Effector memory CD8-positive, alpha-beta T cell (primary cell): ENCODE measurements at regions not wholly inside any gene's neighbourhood (a gene's known extent, or its start where the extent isn't known, plus 50 kb on each side); places are given as distances from the start of the nearest gene placed in this dataset.
"Not testable (repeated sequence)": the region's sequence is repeated elsewhere in the genome, so short reads cannot be mapped to it uniquely, and the experiment has no call there.

Experiments
- ATAC-seq: fragments of 150-1000 bp; cut with Tn5 transposase; replicated peaks from 2 replicates; pipeline ENCODE4 v1.10.0; 2021; ENCODE audit warnings: mild to moderate bottlenecking, moderate library complexity
- DNase-seq, 3 experiments: peaks; one replicate each; pipeline ENCODE4 v3.0.0; 2021
- H3K27ac Mint-ChIP-seq, 2 donors: one replicate each; pipeline ENCODE4 v1.8.0; 2022; ENCODE audit warnings: mild to moderate bottlenecking in 2 of 2, mixed read lengths in 2 of 2, moderate library complexity in 2 of 2
- H3K27me3 Mint-ChIP-seq, 2 donors: one replicate each; pipeline ENCODE4 v1.8.0; 2022; ENCODE audit warnings: mixed read lengths in 2 of 2
- H3K36me3 Mint-ChIP-seq: one replicate; pipeline ENCODE4 v1.8.0; 2022; ENCODE audit warnings: mild to moderate bottlenecking, moderate library complexity, mixed read lengths; ENCODE audit not compliant: insufficient read depth
- H3K4me1 Mint-ChIP-seq, 2 donors: one replicate each; pipeline ENCODE4 v1.8.0; 2022; ENCODE audit warnings: low read depth in 2 of 2, mixed read lengths in 2 of 2
- H3K4me3 Mint-ChIP-seq, 2 donors: one replicate each; pipeline ENCODE4 v1.8.0; 2022; ENCODE audit warnings: mild to moderate bottlenecking in 2 of 2, mixed read lengths in 2 of 2, moderate library complexity in 2 of 2
- H3K9me3 Mint-ChIP-seq, 2 donors: one replicate each; pipeline ENCODE4 v1.8.0; 2022; ENCODE audit warnings: mixed read lengths in 2 of 2

GRCh38 chr3:176631165-176631564, 566.1 kb downstream of the TBL1XR1 start:
- ATAC-seq = no peak
- Mint-ChIP-seq H3K27me3 (no peaks in the 10 kb centered on the region), H3K4me1 (no peaks in the 10 kb centered on the region), H3K4me3 (no peak overlapping the region), H3K9me3 (no peaks in the 10 kb centered on the region), H3K27ac (no peak overlapping the region), H3K36me3 (no peaks in the 10 kb centered on the region)
- DNase-seq = no peak

- ATAC-seq = no peak
- Mint-ChIP-seq H3K4me1 (no peaks in the 10 kb centered on the region), H3K27ac (no peak overlapping the region), H3K9me3 (peaks cover 0 to 2% of the 10 kb centered on the region in 2 donors), H3K27me3 (no peaks in the 10 kb centered on the region), H3K4me3 (no peak overlapping the region), H3K36me3 (no peaks in the 10 kb centered on the region)
- DNase-seq = no peak
Observed at GRCh38 chr3:176628101-176628639, 569.1 kb downstream of the TBL1XR1 start.

- no peaks in the 10 kb centered on the region for H3K4me1 Mint-ChIP-seq
- H3K4me3 Mint-ChIP-seq = no peak overlapping the region
- peaks cover 0 to 2% of the 10 kb centered on the region in 2 donors for H3K9me3 Mint-ChIP-seq
- ATAC-seq (no peak), DNase-seq (no peak)
- H3K36me3 Mint-ChIP-seq = no peaks in the 10 kb centered on the region
- H3K27ac Mint-ChIP-seq = no peak overlapping the region
- H3K27me3 Mint-ChIP-seq = no peaks in the 10 kb centered on the region
Observed at GRCh38 chr3:176623468-176624150, 573.7 kb downstream of the TBL1XR1 start.

GRCh38 chr3:176619833-176620232, 577.4 kb downstream of the TBL1XR1 start:
- no peak overlapping the region for H3K27ac Mint-ChIP-seq
- no peaks in the 10 kb centered on the region for H3K4me1 Mint-ChIP-seq
- no peak overlapping the region for H3K4me3 Mint-ChIP-seq
- DNase-seq (no peak), ATAC-seq (no peak)
- no peaks in the 10 kb centered on the region for H3K36me3 Mint-ChIP-seq
- H3K27me3 Mint-ChIP-seq = no peaks in the 10 kb centered on the region
- peaks cover 4 to 7% of the 10 kb centered on the region in 2 donors for H3K9me3 Mint-ChIP-seq

- Mint-ChIP-seq H3K27me3 (no peaks in the 10 kb centered on the region), H3K27ac (no peak overlapping the region), H3K36me3 (no peaks in the 10 kb centered on the region), H3K4me1 (no peaks in the 10 kb centered on the region), H3K4me3 (no peak overlapping the region), H3K9me3 (peaks cover 3 to 7% of the 10 kb centered on the region in 2 donors)
- DNase-seq = no peak
- no peak for ATAC-seq
Observed at GRCh38 chr3:176615826-176616225, 581.5 kb downstream of the TBL1XR1 start.

GRCh38 chr3:176611703-176612102, 585.6 kb downstream of the TBL1XR1 start:
- Mint-ChIP-seq H3K9me3 (peaks cover 0 to 6% of the 10 kb centered on the region in 2 donors), H3K27me3 (no peaks in the 10 kb centered on the region), H3K4me3 (no peak overlapping the region), H3K36me3 (no peaks in the 10 kb centered on the region), H3K4me1 (no peaks in the 10 kb centered on the region), H3K27ac (no peak overlapping the region)
- ATAC-seq (no peak), DNase-seq (no peak)

- no peaks in the 10 kb centered on the region for H3K27me3 Mint-ChIP-seq
- H3K4me3 Mint-ChIP-seq = no peak overlapping the region
- no peak overlapping the region for H3K27ac Mint-ChIP-seq
- H3K9me3 Mint-ChIP-seq = peaks cover 0 to 16% of the 10 kb centered on the region in 2 donors
- no peak for ATAC-seq
- DNase-seq = no peak
- no peaks in the 10 kb centered on the region for H3K36me3 Mint-ChIP-seq
- H3K4me1 Mint-ChIP-seq = no peaks in the 10 kb centered on the region
Observed at GRCh38 chr3:176609361-176609760, 587.9 kb downstream of the TBL1XR1 start.

- not testable (repeated sequence) for H3K27ac Mint-ChIP-seq, ATAC-seq, H3K4me1 Mint-ChIP-seq, H3K4me3 Mint-ChIP-seq, H3K27me3 Mint-ChIP-seq, H3K36me3 Mint-ChIP-seq, DNase-seq
- peaks cover 2 to 17% of the 10 kb centered on the region in 2 donors for H3K9me3 Mint-ChIP-seq
Observed at GRCh38 chr3:176605553-176605952, 591.7 kb downstream of the TBL1XR1 start.

- Mint-ChIP-seq H3K36me3 (no peaks in the 10 kb centered on the region), H3K27me3 (no peaks in the 10 kb centered on the region), H3K4me1 (no peaks in the 10 kb centered on the region), H3K27ac (no peak overlapping the region), H3K4me3 (no peak overlapping the region), H3K9me3 (no peaks in the 10 kb centered on the region)
- ATAC-seq (no peak), DNase-seq (no peak)
Observed at GRCh38 chr3:176595307-176595706, 602.0 kb downstream of the TBL1XR1 start.

GRCh38 chr3:176590722-176591121, 606.6 kb downstream of the TBL1XR1 start:
- DNase-seq = no peak
- no peaks in the 10 kb centered on the region for H3K4me1 Mint-ChIP-seq
- ATAC-seq = no peak
- no peak overlapping the region for H3K4me3 Mint-ChIP-seq
- no peaks in the 10 kb centered on the region for H3K36me3 Mint-ChIP-seq
- no peak overlapping the region for H3K27ac Mint-ChIP-seq
- no peaks in the 10 kb centered on the region for H3K9me3 Mint-ChIP-seq
- H3K27me3 Mint-ChIP-seq = no peaks in the 10 kb centered on the region

GRCh38 chr3:176587089-176587488, 610.2 kb downstream of the TBL1XR1 start:
- no peak for DNase-seq
- no peaks in the 10 kb centered on the region for H3K4me1 Mint-ChIP-seq
- H3K4me3 Mint-ChIP-seq = no peak overlapping the region
- H3K27ac Mint-ChIP-seq = no peak overlapping the region
- no peaks in the 10 kb centered on the region for H3K36me3 Mint-ChIP-seq
- no peaks in the 10 kb centered on the region for H3K9me3 Mint-ChIP-seq
- no peak for ATAC-seq
- no peaks in the 10 kb centered on the region for H3K27me3 Mint-ChIP-seq

GRCh38 chr3:176584413-176585176, 612.7 kb downstream of the TBL1XR1 start:
- Mint-ChIP-seq H3K4me3 (no peak overlapping the region), H3K4me1 (no peaks in the 10 kb centered on the region), H3K27me3 (no peaks in the 10 kb centered on the region), H3K9me3 (peaks cover 0 to 5% of the 10 kb centered on the region in 2 donors), H3K27ac (no peak overlapping the region), H3K36me3 (no peaks in the 10 kb centered on the region)
- DNase-seq (no peak), ATAC-seq (no peak)

GRCh38 chr3:176583956-176584355, 613.3 kb downstream of the TBL1XR1 start:
- no peak for ATAC-seq
- Mint-ChIP-seq H3K9me3 (peaks cover 0 to 5% of the 10 kb centered on the region in 2 donors), H3K27ac (no peak overlapping the region), H3K27me3 (no peaks in the 10 kb centered on the region), H3K4me1 (no peaks in the 10 kb centered on the region), H3K36me3 (no peaks in the 10 kb centered on the region), H3K4me3 (no peak overlapping the region)
- no peak for DNase-seq

- Mint-ChIP-seq H3K27ac (no peak overlapping the region), H3K36me3 (no peaks in the 10 kb centered on the region), H3K4me1 (no peaks in the 10 kb centered on the region), H3K9me3 (peaks cover 0 to 5% of the 10 kb centered on the region in 2 donors), H3K27me3 (no peaks in the 10 kb centered on the region), H3K4me3 (no peak overlapping the region)
- ATAC-seq (no peak), DNase-seq (no peak)
Observed at GRCh38 chr3:176581589-176581988, 615.7 kb downstream of the TBL1XR1 start.
